ENCODE measurements at regions not wholly inside any gene's neighbourhood (a gene's known extent, or its start where the extent isn't known, plus 50 kb on each side); places are given as distances from the start of the nearest gene placed in this dataset.
"Not testable (repeated sequence)": the region's sequence is repeated elsewhere in the genome, so short reads cannot be mapped to it uniquely, and the experiment has no call there.

DNA sequence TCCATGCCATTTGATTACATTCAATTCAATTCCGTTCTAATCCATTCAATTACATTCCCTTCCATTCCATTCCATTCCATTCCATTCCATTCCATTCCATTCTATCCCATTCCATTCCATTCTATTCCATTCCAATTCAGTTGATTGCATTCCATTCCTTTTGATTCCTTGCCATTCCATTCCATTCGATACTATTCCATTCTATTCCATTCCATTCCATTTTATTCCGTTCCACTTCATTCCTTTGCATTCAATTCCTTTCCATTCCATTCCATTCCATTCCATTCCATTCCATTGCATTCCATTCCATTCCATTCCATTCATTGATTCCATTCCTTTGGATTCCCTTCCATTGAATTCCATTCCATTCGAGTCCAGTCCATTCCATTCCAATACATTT is 2574.0 kb upstream of the TPTE start:
- no peak for ATAC-seq (ENCODE audit: low read depth)

DNA sequence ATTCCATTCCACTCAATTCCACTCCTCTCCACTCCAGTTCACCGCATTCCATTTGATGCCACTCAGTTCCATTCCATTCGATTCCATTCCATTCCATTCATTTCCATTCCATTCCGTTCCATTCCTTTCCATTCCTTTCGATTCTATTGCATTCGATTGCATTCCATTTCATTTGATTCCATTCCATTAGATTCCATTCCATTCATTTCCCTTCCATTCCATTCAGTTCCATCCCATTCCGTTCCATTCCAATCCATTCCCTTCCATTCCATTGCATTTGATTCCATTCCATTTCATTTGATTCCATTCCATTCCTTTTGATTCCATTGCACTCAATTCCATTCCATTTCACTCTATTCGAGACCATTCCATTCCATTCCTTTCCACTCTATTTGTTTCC is 2572.7 kb upstream of the TPTE start:
- peak overlapping the region; percentile 15 for H3K27ac Mint-ChIP-seq
- H3K27me3 Mint-ChIP-seq; ATAC-seq (ENCODE audit: low read depth); POLR2A ChIA-PET; H3K4me1 Mint-ChIP-seq; DNase-seq; H3K4me3 Mint-ChIP-seq: not testable (repeated sequence)
- H3K9me3 Mint-ChIP-seq: peaks cover 100% of the 10 kb centered on the region
- H3K36me3 Mint-ChIP-seq: peaks cover 95% of the 10 kb centered on the region

More for the DNA sequence above, 2574.0 kb upstream of the TPTE start:
- Mint-ChIP-seq H3K9me3 (peaks cover 100% of the 10 kb centered on the region), H3K36me3 (peaks cover 93% of the 10 kb centered on the region), H3K4me3 (no peak overlapping the region), H3K4me1 (no peaks in the 10 kb centered on the region), H3K27ac (no peak overlapping the region), H3K27me3 (no peaks in the 10 kb centered on the region)
- POLR2A ChIA-PET: no interaction called here
- DNase-seq: no peak

DNA sequence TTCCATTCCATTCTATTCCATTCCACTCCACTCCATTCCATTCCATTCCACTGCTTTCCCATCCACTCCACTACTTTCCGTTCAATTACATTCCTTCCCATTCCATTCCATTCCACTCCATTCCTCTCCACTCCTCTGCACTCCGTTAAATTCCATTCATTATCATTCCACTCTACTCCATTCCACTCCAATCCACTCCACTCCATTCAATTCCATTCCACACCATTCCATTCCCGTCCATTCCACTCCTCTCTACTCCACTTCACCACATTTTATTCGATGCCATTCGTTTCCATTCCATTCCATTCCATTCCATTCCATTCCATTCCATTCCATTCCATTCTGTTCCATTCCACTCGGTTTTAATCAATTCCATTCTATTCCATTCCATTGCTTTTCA is 2571.5 kb upstream of the TPTE start:
- ATAC-seq (ENCODE audit: low read depth); POLR2A ChIA-PET; H3K27ac Mint-ChIP-seq; DNase-seq; H3K4me1 Mint-ChIP-seq; H3K4me3 Mint-ChIP-seq; H3K27me3 Mint-ChIP-seq: not testable (repeated sequence)
- peaks cover 96% of the 10 kb centered on the region for H3K36me3 Mint-ChIP-seq
- H3K9me3 Mint-ChIP-seq: peaks cover 100% of the 10 kb centered on the region

DNA sequence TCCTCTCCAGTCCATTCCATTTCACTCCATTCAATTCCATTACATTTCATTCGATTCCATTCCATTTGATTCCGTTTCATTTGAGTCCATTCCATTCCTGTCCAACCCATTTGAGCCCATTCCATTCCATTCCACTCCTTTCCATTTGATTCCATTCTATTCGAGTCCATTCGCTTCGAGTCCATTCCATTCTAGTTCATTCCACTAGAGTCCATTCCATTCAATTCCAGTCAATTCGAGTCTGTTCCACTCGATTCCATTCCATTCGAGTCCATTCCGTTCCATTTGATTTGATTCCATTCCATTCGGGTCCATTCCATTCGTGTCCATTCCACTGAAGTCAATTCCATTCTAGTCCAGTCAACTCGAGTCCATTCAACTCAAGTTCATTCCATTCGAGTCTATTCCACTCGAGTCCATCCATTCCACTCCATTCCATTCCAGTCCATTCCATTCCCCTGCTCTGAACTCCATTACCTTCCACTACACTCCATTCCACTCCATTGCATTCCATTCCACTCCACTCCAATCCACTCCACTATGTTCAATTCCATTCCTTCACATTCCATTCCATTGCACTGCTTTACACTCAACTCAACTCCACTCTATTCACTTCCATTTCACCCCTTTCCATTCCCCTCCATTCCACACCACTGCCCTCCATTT is 2569.4 kb upstream of the TPTE start:
- Mint-ChIP-seq H3K4me3 (no peak overlapping the region), H3K36me3 (peaks cover 95% of the 10 kb centered on the region), H3K27ac (no peak overlapping the region), H3K4me1 (no peaks in the 10 kb centered on the region), H3K27me3 (no peaks in the 10 kb centered on the region), H3K9me3 (peaks cover 100% of the 10 kb centered on the region)
- ATAC-seq (ENCODE audit: low read depth) (no peak), DNase-seq (no peak)
- POLR2A ChIA-PET: no interaction called here

DNA sequence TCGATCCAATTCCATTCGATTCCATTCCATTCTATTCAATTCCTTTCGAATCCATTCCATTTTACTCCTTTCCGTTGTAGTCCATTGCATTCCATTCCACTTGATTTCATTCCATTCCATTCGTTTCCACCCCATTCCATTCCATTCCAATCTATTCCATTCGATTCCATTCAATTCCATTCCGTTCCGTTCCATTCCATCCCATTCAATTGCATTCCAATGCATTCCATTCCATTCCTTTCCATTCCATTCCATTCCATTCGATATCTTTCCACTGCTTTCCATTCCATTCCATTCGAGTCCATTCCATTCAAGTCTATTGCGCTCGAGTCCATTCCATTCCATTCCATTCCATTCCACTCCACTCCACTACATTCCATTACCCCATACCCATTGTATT is 2568.7 kb upstream of the TPTE start:
- Mint-ChIP-seq H3K27me3 (no peaks in the 10 kb centered on the region), H3K27ac (no peak overlapping the region), H3K4me3 (no peak overlapping the region), H3K36me3 (peaks cover 94% of the 10 kb centered on the region), H3K9me3 (peaks cover 100% of the 10 kb centered on the region), H3K4me1 (no peaks in the 10 kb centered on the region)
- POLR2A ChIA-PET: no interaction called here
- ATAC-seq (ENCODE audit: low read depth): no peak
- no peak for DNase-seq

DNA sequence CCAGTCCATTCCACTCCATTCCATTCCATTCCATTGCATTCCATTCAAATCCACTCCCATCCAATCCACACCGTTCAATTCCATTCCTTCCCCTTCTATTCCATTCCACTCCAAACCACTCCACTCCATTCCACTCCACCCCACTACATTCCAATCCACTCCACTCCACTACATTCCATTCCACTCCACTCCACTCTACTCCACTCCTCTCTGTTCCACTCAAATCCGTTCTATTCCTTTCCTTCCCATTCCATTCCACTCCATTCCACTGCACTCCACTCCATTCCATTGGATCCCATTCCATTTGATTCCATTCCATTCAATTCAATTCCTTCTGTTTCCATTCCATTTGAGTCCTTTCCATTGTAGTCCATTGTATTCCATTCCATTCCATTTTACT is 2568.3 kb upstream of the TPTE start:
- H3K36me3 Mint-ChIP-seq: peaks cover 94% of the 10 kb centered on the region
- DNase-seq (no peak), ATAC-seq (ENCODE audit: low read depth) (no peak)
- POLR2A ChIA-PET: no interaction called here
- H3K27me3 Mint-ChIP-seq: no peaks in the 10 kb centered on the region
- H3K27ac Mint-ChIP-seq: no peak overlapping the region
- no peaks in the 10 kb centered on the region for H3K4me1 Mint-ChIP-seq
- H3K4me3 Mint-ChIP-seq: no peak overlapping the region
- peaks cover 100% of the 10 kb centered on the region for H3K9me3 Mint-ChIP-seq

DNA sequence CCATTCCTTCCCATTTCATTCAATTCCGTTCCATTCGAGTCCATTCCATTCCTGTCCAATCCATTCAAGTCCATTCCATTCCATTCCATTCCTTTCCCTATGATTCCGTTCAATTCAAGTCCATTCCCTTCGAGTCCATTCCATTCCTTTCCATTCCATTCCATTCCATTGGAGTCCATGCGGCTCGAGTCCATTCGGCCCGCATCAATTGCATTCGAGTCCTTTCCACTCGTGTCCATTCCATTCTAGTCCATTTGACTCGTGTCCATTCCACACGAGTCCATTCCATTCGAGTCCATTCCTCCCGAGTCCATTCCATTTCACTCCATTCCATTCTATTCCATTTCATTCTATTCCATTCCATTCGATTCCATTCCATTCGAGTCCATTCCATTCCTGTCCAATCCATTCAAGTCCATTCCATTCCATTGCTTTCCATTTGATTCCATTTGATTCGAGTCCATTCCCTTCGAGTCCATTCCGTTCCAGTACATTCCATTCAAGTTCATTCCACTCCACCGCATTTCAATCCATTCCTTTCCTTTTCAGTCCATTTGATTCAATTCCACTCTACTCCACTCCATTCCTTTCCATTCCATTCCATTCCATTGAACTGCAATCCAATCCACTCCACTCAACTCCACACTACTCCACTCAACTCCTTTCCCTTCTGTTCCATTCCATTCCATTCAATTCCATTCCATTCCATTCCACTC is 2565.9 kb upstream of the TPTE start:
- ATAC-seq (ENCODE audit: low read depth); DNase-seq; H3K4me3 Mint-ChIP-seq: not testable (repeated sequence)

DNA sequence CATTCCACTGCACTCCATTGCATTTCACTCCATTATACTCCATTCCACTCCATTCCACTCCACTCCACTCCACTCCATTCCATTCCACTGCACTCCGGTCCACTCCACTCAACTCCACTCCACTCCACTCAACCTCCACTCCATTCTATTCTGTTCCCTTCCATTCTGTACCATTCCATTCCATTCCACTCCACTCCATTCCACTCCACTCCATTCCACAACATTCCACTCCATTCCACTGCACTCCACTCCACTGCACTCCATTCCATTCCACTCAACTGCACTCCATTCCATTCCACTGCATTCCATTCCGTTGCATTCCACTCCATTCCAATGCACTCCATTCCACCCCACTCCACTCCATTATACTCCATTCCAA is 2565.3 kb upstream of the TPTE start:
- ATAC-seq (ENCODE audit: low read depth); POLR2A ChIA-PET: not testable (repeated sequence)
- peaks cover 83% of the 10 kb centered on the region for H3K9me3 Mint-ChIP-seq

More for the DNA sequence above, 2565.9 kb upstream of the TPTE start:
- H3K27ac Mint-ChIP-seq, H3K27me3 Mint-ChIP-seq, H3K4me1 Mint-ChIP-seq, POLR2A ChIA-PET: not testable (repeated sequence)
- Mint-ChIP-seq H3K36me3 (peaks cover 71% of the 10 kb centered on the region), H3K9me3 (peaks cover 85% of the 10 kb centered on the region)

DNA sequence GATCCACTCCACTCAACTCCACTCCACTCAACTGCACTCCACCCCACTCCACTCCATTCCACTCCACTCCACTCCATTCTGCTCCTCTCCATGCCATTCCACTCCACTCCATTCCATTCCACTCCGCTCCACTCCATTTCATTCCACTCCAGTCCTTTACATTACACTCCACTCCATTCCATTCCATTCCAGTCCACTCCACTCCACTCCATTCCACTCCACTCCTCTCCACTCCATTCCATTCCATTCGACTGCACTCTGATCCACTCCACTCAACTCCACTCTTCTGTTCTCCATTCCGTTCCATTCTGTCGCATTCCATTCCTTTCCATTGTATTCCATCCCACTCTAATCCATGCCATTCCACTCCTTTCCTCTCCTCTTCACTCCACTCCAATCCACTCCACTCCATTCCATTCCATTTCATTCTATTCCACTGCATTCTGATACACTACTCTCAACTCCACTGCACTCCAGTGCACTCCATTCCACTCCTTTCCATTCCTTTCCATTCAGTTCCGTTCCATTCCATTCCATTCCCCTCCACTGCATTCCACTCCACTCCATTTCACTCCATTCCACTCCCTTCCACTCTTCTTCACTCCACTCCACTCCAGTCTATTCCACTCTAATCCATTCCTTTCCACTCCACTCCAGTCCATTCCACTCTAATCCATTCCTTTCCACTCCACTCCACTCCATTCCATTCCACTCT is 2564.2 kb upstream of the TPTE start:
- H3K27me3 Mint-ChIP-seq; H3K27ac Mint-ChIP-seq; POLR2A ChIA-PET; ATAC-seq (ENCODE audit: low read depth); H3K4me3 Mint-ChIP-seq; H3K4me1 Mint-ChIP-seq; DNase-seq: not testable (repeated sequence)
- H3K9me3 Mint-ChIP-seq: peaks cover 78% of the 10 kb centered on the region
- H3K36me3 Mint-ChIP-seq: peaks cover 54% of the 10 kb centered on the region

More for the DNA sequence above, 2565.3 kb upstream of the TPTE start:
- H3K4me1 Mint-ChIP-seq, H3K27ac Mint-ChIP-seq, H3K27me3 Mint-ChIP-seq, H3K4me3 Mint-ChIP-seq, DNase-seq: not testable (repeated sequence)
- peaks cover 65% of the 10 kb centered on the region for H3K36me3 Mint-ChIP-seq

DNA sequence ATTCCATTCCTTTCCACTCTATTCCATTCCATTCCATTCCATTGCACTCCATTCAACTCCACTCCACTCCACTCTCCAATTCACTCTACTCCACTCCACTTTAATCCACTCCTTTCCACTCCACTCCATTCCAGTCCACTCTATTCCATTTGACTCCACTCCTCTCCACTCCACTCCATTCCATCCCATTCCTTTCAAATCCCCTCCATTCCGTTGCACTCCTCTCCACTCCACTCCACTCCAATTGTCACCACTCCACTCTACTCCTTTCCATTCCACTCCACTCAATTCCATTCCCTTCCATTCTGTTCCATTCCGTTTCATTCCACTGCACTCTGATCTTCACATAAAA is 2563.7 kb upstream of the TPTE start:
- DNase-seq: no peak
- POLR2A ChIA-PET: no interaction called here
- Mint-ChIP-seq H3K36me3 (peaks cover 49% of the 10 kb centered on the region), H3K27me3 (no peaks in the 10 kb centered on the region), H3K27ac (no peak overlapping the region), H3K4me3 (no peak overlapping the region), H3K4me1 (no peaks in the 10 kb centered on the region), H3K9me3 (peaks cover 76% of the 10 kb centered on the region)
- no peak for ATAC-seq (ENCODE audit: low read depth)

Measured in activated naive CD8-positive, alpha-beta T cell treated with anti-CD3 and anti-CD28 coated beads, Interleukin-2, amount 10 ng/mL, durations not matched to agents 7 days and 5 days (primary cell).